ENCODE measurements at regions not wholly inside any gene's neighbourhood (a gene's known extent, or its start where the extent isn't known, plus 50 kb on each side); places are given as distances from the start of the nearest gene placed in this dataset.

GRCh38 chr10:83489161-83489560, 650.1 kb upstream of the GHITM start:
- no peak overlapping the region for H3K9ac ChIP-seq (replicated peaks in 1 of 4; ENCODE audit: extremely low read depth in 1 of 4, low read depth in 3 of 4, low read length in 3 of 4)
- H3K4me3 ChIP-seq (ENCODE audit: extremely low read depth in 1 of 4, insufficient read depth in 2 of 4, low read depth in 3 of 4, low read length in 4 of 4): no peak overlapping the region
- H3K14ac ChIP-seq (ENCODE audit: insufficient read length): no peak overlapping the region
- H2AFZ ChIP-seq (ENCODE audit: low read length): no peak overlapping the region
- no peak overlapping the region for H3K27ac ChIP-seq (ENCODE audit: low read depth, low read length)
- no peaks in the 10 kb centered on the region for H3K23me2 ChIP-seq (ENCODE audit: low read depth, low read length)
- no peak overlapping the region for H4K91ac ChIP-seq (replicated peaks; ENCODE audit: insufficient read length, low read length)
- WGBS, 2 experiments (ENCODE audit: extremely low coverage in 1 of 2, insufficient coverage in 1 of 2, insufficient read length in 1 of 2, insufficient replicate concordance in 2 of 2, low coverage in 1 of 2, low lambda C conversion rate in 2 of 2, missing lambda C conversion rate in 1 of 2): 83% methylated on average over 1 of the region's 1 CpG; no CpG with 5 or more reads in 1 of the 2 experiments
- no peak overlapping the region for H3K56ac ChIP-seq (replicated peaks; ENCODE audit: insufficient read length, low read depth, low read length)
- no peak overlapping the region for H2BK20ac ChIP-seq (ENCODE audit: low read length)
- H2BK120ac ChIP-seq (replicated peaks; ENCODE audit: low read depth, low read length): no peak overlapping the region
- H3K36me3 ChIP-seq (ENCODE audit: control insufficient read depth in 2 of 4, insufficient read depth in 4 of 4, low read length in 3 of 4): no peaks in the 10 kb centered on the region
- no peak overlapping the region for H2BK12ac ChIP-seq (ENCODE audit: low read depth, low read length)
- no peak overlapping the region for H4K5ac ChIP-seq (ENCODE audit: insufficient read length, low read depth, low read length)
- DNase-seq (ENCODE audit: low read depth in 1 of 2, low spot score in 2 of 2) (no peak), FAIRE-seq (no peak)
- no peak overlapping the region for H3K23ac ChIP-seq (ENCODE audit: insufficient read length)
- CTCF ChIA-PET (ENCODE audit: partially characterized antibody): no interaction called here
- H3K18ac ChIP-seq (ENCODE audit: extremely low read depth, low read length): no peak overlapping the region
- no peaks in the 10 kb centered on the region for H3K4me1 ChIP-seq (replicated peaks in 1 of 4; ENCODE audit: control insufficient read depth in 3 of 4, insufficient read depth in 4 of 4, low read length in 3 of 4)
- H3K4me2 ChIP-seq (ENCODE audit: insufficient read depth in 1 of 2, low read depth in 2 of 2, low read length in 2 of 2): no peak overlapping the region
- H3K27me3 ChIP-seq (replicated peaks in 1 of 4; ENCODE audit: control insufficient read depth in 3 of 4, extremely low read depth in 1 of 4, insufficient read depth in 3 of 4, low read length in 3 of 4): no peaks in the 10 kb centered on the region
- H3K79me1 ChIP-seq (ENCODE audit: low read depth, low read length): no peaks in the 10 kb centered on the region
- H2AK5ac ChIP-seq (ENCODE audit: low read depth, low read length): no peak overlapping the region
- H4K20me1 ChIP-seq (replicated peaks in 1 of 2; ENCODE audit: control insufficient read depth in 1 of 2, insufficient read depth in 2 of 2, low read length in 2 of 2): no peaks in the 10 kb centered on the region
- H4K8ac ChIP-seq (ENCODE audit: extremely low read depth, insufficient read depth, low read length): no peak overlapping the region
- no peaks in the 10 kb centered on the region for H3K9me3 ChIP-seq (ENCODE audit: insufficient read depth in 2 of 2, low read depth in 1 of 2, low read length in 1 of 2)
- TF ChIP-seq CEBPB (IDR thresholded peaks at IDR 0.05; ENCODE audit: low read depth, low read length) (no peak), NRF1 (IDR thresholded peaks at IDR 0.05; ENCODE audit: low read depth, low read length) (no peak), GABPA (IDR thresholded peaks at IDR 0.05; ENCODE audit: borderline replicate concordance, insufficient read depth, low read length) (no peak), CBX8 (IDR thresholded peaks at IDR 0.05; ENCODE audit: borderline replicate concordance, low read depth, low read length) (no peak), RFX5 (IDR thresholded peaks at IDR 0.05; ENCODE audit: borderline replicate concordance, low read depth, low read length) (no peak), POLR2A (IDR thresholded peaks at IDR 0.05; ENCODE audit: control extremely low read depth in 1 of 2, low read depth in 2 of 2, low read length in 2 of 2) (no peak), ATF3 (IDR thresholded peaks at IDR 0.05; ENCODE audit: insufficient read depth, low read depth, low read length) (no peak), CREB1 (IDR thresholded peaks at IDR 0.05) (no peak), CHD2 (IDR thresholded peaks at IDR 0.05; ENCODE audit: low read length) (no peak), YY1 (IDR thresholded peaks at IDR 0.05; ENCODE audit: low read depth, low read length) (no peak)
- H2BK5ac ChIP-seq (ENCODE audit: low read depth, low read length): no peak overlapping the region
- POLR2A ChIA-PET (ENCODE audit: partially characterized antibody): no interaction called here
- H3K4ac ChIP-seq (replicated peaks; ENCODE audit: insufficient read length, low read depth, low read length): no peak overlapping the region
- H3K79me2 ChIP-seq (ENCODE audit: control insufficient read depth in 1 of 2, insufficient read depth in 2 of 2, low read length in 2 of 2): no peaks in the 10 kb centered on the region
- no peak overlapping the region for H2BK15ac ChIP-seq (ENCODE audit: low read length)
